ENCODE measurements at regions not wholly inside any gene's neighbourhood (a gene's known extent, or its start where the extent isn't known, plus 50 kb on each side); places are given as distances from the start of the nearest gene placed in this dataset.
A peak's percentile ranks its signal among the peaks of the same experiment; 100 is the strongest.

DNA sequence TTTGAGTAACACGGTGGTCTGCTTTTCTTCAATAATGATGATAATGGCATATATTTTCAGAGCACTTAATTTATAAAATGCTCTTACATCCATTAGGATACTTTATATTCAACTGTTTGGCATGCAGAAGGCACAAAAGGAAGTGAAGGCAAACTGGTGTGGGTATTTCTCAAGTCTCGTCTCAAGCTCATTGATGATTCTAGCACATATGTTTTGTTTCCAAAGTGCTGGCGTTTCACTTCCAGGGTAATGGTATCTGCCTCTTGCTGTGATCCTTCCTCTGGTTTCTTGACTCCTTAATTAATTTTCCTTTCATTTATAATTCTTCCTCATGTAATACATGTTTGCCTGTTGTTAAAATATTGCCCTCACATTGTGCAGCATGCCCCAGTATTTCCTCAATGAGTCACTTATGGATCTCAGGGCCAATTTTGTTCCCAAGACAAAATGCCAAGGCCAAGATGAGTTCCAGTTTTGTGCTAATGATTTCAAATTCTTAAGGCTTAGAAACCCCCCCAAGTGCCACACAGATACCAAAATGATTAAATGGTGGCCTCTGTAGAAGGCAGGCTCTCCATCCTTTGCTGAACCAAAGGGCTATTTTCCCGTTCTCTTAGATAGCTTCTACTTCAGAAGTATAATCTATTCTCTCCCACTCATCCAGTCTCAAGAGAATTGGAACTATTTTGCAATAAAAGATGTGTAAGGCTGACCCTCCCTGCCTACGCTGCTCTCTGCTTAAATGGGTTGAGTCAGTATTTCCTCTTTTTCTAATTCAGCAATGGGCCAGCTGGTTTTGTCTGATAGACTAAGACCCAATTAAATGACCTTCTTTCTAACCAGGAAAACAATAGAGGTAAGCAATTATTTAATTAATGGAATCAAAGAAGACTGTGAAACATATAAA lies 171.2 kb downstream of the ZNF365 start:
- Histone ChIP-seq H3K27me3 (replicated peaks; ENCODE audit: insufficient read depth) (no peaks in the 10 kb centered on the region), H3K4me1 (ENCODE audit: insufficient read depth) (peaks cover 25% of the 10 kb centered on the region), H3K9ac (peak overlapping the region; percentile 13; the same call in 1 of the 2 replicates), H3K4me3 (peak overlapping the region; percentile 35), H3K9me3 (ENCODE audit: low read depth) (no peaks in the 10 kb centered on the region), H4K20me1 (ENCODE audit: insufficient read depth) (no peaks in the 10 kb centered on the region), H3K79me2 (ENCODE audit: insufficient read depth) (no peaks in the 10 kb centered on the region), H3K27ac (peak overlapping the region; percentile 75), H2AFZ (peak overlapping the region; percentile 29; the same call in 1 of the 2 replicates), H3K36me3 (ENCODE audit: low read depth) (no peaks in the 10 kb centered on the region), H3K4me2 (ENCODE audit: unreplicated experiment) (peak overlapping the region; percentile 69), H3F3A (ENCODE audit: insufficient read depth) (peaks cover 33% of the 10 kb centered on the region), H3K9me2 (ENCODE audit: insufficient read depth) (no peaks in the 10 kb centered on the region)
- in situ Hi-C loops (cut with MboI): no loop called here
- TF ChIP-seq EZH2phosphoT487 (IDR thresholded peaks at IDR 0.05; ENCODE audit: insufficient read depth, low read depth) (no peak), EZH2 (IDR thresholded peaks at IDR 0.05; ENCODE audit: insufficient read depth, poor library complexity, severe bottlenecking) (no peak)
- 21% methylated on average over 5 of the region's 5 CpGs for WGBS, 2 experiments (ENCODE audit: low coverage in 1 of 2, low lambda C conversion rate in 2 of 2, missing lambda C conversion rate in 2 of 2)
- DNase-seq: peak; percentile 97

DNA sequence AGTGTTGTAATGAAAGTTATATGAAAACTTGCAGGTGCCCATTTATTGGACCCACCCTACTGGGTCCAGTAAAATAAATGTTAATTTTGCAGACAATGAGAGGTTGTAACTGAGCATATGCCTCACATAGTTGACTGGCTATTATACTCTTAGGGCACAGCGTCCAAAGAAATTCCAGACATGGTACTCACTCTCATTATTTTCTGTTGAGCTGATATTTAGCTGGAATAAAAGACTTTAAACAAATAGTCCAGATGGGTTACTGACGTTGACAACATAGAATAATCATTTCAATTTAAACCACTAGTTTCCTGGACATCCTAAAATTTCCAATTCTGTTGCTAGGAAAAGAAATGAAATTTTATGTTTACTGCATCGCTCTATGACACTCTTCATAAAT lies 174.5 kb downstream of the ZNF365 start:
- no peak for TF ChIP-seq EZH2 (IDR thresholded peaks at IDR 0.05; ENCODE audit: insufficient read depth, poor library complexity, severe bottlenecking)
- TF ChIP-seq EZH2phosphoT487 (IDR thresholded peaks at IDR 0.05; ENCODE audit: insufficient read depth, low read depth): no peak
- Histone ChIP-seq H3K9ac (no peak overlapping the region), H3K4me2 (ENCODE audit: unreplicated experiment) (no peak overlapping the region), H3K36me3 (ENCODE audit: low read depth) (no peaks in the 10 kb centered on the region), H2AFZ (no peak overlapping the region), H3K9me2 (ENCODE audit: insufficient read depth) (no peaks in the 10 kb centered on the region), H3K27me3 (replicated peaks; ENCODE audit: insufficient read depth) (no peaks in the 10 kb centered on the region), H4K20me1 (ENCODE audit: insufficient read depth) (no peaks in the 10 kb centered on the region), H3K27ac (no peak overlapping the region), H3K9me3 (ENCODE audit: low read depth) (no peaks in the 10 kb centered on the region), H3K4me3 (no peak overlapping the region), H3K4me1 (ENCODE audit: insufficient read depth) (peaks cover 25% of the 10 kb centered on the region), H3F3A (ENCODE audit: insufficient read depth) (peaks cover 33% of the 10 kb centered on the region), H3K79me2 (ENCODE audit: insufficient read depth) (no peaks in the 10 kb centered on the region)
- WGBS, 2 experiments (ENCODE audit: low coverage in 1 of 2, low lambda C conversion rate in 2 of 2, missing lambda C conversion rate in 2 of 2): 63 to 69% methylated on average over 3 of the region's 3 CpGs
- DNase-seq: peak; percentile 43
- in situ Hi-C loops (cut with MboI): no loop called here

DNA sequence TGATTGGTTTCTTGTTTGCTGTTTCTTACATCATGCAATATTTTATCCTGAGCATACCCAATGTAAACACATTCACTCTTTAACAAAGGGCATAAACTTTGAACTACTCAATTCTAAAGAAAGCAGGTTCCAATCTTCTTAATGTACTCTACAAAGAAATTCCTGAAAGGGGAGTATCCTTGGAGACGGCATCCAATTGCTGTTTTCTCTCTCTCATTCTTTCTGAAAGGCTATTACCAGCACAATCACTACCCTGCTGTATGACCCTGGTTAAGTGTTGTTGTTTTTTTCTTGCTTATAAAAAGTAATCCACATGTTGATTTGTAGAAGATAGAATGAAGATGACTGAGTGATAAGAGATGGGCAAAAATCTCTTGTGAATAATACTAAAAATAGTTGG lies 176.0 kb downstream of the ZNF365 start:
- Histone ChIP-seq H3K4me2 (ENCODE audit: unreplicated experiment) (no peak overlapping the region), H4K20me1 (ENCODE audit: insufficient read depth) (no peaks in the 10 kb centered on the region), H3K27ac (no peak overlapping the region), H3K9me3 (ENCODE audit: low read depth) (no peaks in the 10 kb centered on the region), H3K9me2 (ENCODE audit: insufficient read depth) (no peaks in the 10 kb centered on the region), H3K4me1 (ENCODE audit: insufficient read depth) (peaks cover 17% of the 10 kb centered on the region), H3K9ac (no peak overlapping the region), H3K79me2 (ENCODE audit: insufficient read depth) (no peaks in the 10 kb centered on the region), H3K4me3 (no peak overlapping the region), H3F3A (ENCODE audit: insufficient read depth) (peaks cover 19% of the 10 kb centered on the region), H3K36me3 (ENCODE audit: low read depth) (no peaks in the 10 kb centered on the region), H3K27me3 (replicated peaks; ENCODE audit: insufficient read depth) (no peaks in the 10 kb centered on the region), H2AFZ (no peak overlapping the region)
- in situ Hi-C loops (cut with MboI): loop anchor here (25.0 kb wide), 1 partner anchor 288 kb away; the partner anchor contains the start of gene RTKN2
- no peak for TF ChIP-seq EZH2phosphoT487 (IDR thresholded peaks at IDR 0.05; ENCODE audit: insufficient read depth, low read depth)
- no peak for TF ChIP-seq EZH2 (IDR thresholded peaks at IDR 0.05; ENCODE audit: insufficient read depth, poor library complexity, severe bottlenecking)
- WGBS, 2 experiments (ENCODE audit: low coverage in 1 of 2, low lambda C conversion rate in 2 of 2, missing lambda C conversion rate in 2 of 2): 88 to 95% methylated on average over 1 of the region's 1 CpG
- DNase-seq: no peak

DNA sequence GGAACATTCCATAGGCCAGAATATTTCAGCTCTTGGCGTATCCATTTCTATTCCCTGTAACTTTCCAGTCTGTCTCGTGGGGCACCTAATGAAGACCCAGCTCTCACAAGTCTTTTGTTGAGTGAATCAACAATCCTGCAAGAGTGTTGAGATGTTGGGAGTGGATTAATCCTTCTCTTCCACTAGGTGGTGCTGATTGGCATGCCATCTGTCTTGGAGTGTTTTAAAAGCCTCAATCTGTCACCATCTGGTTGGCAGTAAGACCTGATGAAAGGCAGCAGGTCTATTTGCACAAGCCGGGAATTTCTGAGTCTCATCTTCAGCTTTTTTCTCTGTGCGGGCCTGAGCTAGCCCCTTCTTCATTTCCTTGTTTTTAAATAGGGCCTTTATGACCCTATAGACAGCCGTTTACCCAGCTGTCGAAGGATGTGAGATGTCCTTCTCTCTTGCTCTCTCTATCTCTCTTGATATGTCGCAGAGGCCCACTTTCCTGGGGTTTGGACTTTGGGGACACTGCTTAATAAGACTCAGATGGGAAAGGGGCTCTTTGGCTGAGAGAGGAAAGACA lies 180.5 kb downstream of the ZNF365 start:
- Histone ChIP-seq H3K9ac (no peak overlapping the region), H3K4me2 (ENCODE audit: unreplicated experiment) (no peak overlapping the region), H3K27ac (no peak overlapping the region), H3K4me3 (no peak overlapping the region), H3K9me3 (ENCODE audit: low read depth) (no peaks in the 10 kb centered on the region), H3K9me2 (ENCODE audit: insufficient read depth) (no peaks in the 10 kb centered on the region), H3F3A (ENCODE audit: insufficient read depth) (peaks cover 7% of the 10 kb centered on the region), H3K79me2 (ENCODE audit: insufficient read depth) (no peaks in the 10 kb centered on the region), H3K36me3 (ENCODE audit: low read depth) (no peaks in the 10 kb centered on the region), H4K20me1 (ENCODE audit: insufficient read depth) (no peaks in the 10 kb centered on the region), H2AFZ (no peak overlapping the region), H3K4me1 (ENCODE audit: insufficient read depth) (peaks cover 8% of the 10 kb centered on the region), H3K27me3 (replicated peaks; ENCODE audit: insufficient read depth) (no peaks in the 10 kb centered on the region)
- WGBS, 2 experiments (ENCODE audit: low coverage in 1 of 2, low lambda C conversion rate in 2 of 2, missing lambda C conversion rate in 2 of 2): 47 to 49% methylated on average over 7 of the region's 7 CpGs
- no peak for TF ChIP-seq EZH2 (IDR thresholded peaks at IDR 0.05; ENCODE audit: insufficient read depth, poor library complexity, severe bottlenecking)
- no peak for TF ChIP-seq EZH2phosphoT487 (IDR thresholded peaks at IDR 0.05; ENCODE audit: insufficient read depth, low read depth)
- DNase-seq: peak; percentile 70
- in situ Hi-C loops (cut with MboI): loop anchor here (25.0 kb wide), 1 partner anchor 292 kb away; the partner anchor contains the start of gene RTKN2

Data from GM23248 (cell line).